Psoas muscle (tissue), 7 donors: ENCODE measurements at regions not wholly inside any gene's neighbourhood (a gene's known extent, or its start where the extent isn't known, plus 50 kb on each side); places are given as distances from the start of the nearest gene placed in this dataset.

Experiments
- ATAC-seq, 4 donors: fragments of 200-7000 bp; cut with Tn5 transposase; one replicate each; pipeline ENCODE4 v1.9.1; 2020; ENCODE audit warnings: moderate library complexity in 3 of 4, mild to moderate bottlenecking in 2 of 4
- DNase-seq, 2 donors: peaks; one replicate each; pipeline ENCODE4 v3.0.0-alpha.2; 2020
- H3K27ac ChIP-seq: fragments of 200-600 bp; one replicate; pipeline ENCODE4 v1.8.0; 2022
- H3K27me3 ChIP-seq, 3 donors: fragments of 200-600 bp in 1 of 3; one replicate each; pipeline versions ENCODE4 v1.6.1 to v1.8.0; 2013 to 2022; ENCODE audit warnings: low read length in 2 of 3, mild to moderate bottlenecking in 2 of 3, moderate library complexity in 1 of 3; ENCODE audit not compliant: insufficient read depth in 3 of 3
- H3K36me3 ChIP-seq, 2 donors: fragments of 200-600 bp in 1 of 2; one replicate each; pipeline versions ENCODE4 v1.6.1 to v1.8.0; 2013 to 2022; ENCODE audit warnings: low read depth in 1 of 2, mild to moderate bottlenecking in 1 of 2, moderate library complexity in 1 of 2; ENCODE audit not compliant: insufficient read depth in 1 of 2
- H3K4me1 ChIP-seq: fragments of 200-600 bp; one replicate; pipeline ENCODE4 v1.8.0; 2022
- H3K4me3 ChIP-seq: fragments of 200-600 bp; one replicate; pipeline ENCODE4 v1.8.0; 2022; ENCODE audit warnings: mild to moderate bottlenecking
- H3K9me3 ChIP-seq: fragments of 200-600 bp; one replicate; pipeline ENCODE4 v1.8.0; 2022
- CTCF ChIP-seq: fragments of 200-600 bp; IDR thresholded peaks from one replicate; pipeline ENCODE4 v1.8.0; 2022; ENCODE audit warnings: antibody characterized with exemption
- WGBS, 3 donors: extraction: QIAGEN DNeasy Blood & Tissue Kit; methylation state at CpG; one replicate each; pipeline versions ENCODE4 v1.1.6 to v1.1.7; 2013; 5-methylcytosine and 5-hydroxymethylcytosine counted together
- intact Hi-C, 2 donors: fragments of 100-400 bp; cut with DNase I; formaldehyde crosslinking; loops; one replicate each; pipeline versions ENCODE4 v1.11.0 to v1.14.2; 2022
- donor health status: healthy with polysubstance abuse.
- donor health status: DM: no; HTN: no; CAD: no; lungs with moderate emphysema.
- donor health status: Bipolar disorder and iron deficiency.
- donor health status: healthy.
- donor health status: DM: yes; HTN: yes; CAD: no.
- donor health status: DM: no; HTN: no; CAD: no.
- donor health status: DM: yes; HTN: yes; CAD: no.

DNA sequence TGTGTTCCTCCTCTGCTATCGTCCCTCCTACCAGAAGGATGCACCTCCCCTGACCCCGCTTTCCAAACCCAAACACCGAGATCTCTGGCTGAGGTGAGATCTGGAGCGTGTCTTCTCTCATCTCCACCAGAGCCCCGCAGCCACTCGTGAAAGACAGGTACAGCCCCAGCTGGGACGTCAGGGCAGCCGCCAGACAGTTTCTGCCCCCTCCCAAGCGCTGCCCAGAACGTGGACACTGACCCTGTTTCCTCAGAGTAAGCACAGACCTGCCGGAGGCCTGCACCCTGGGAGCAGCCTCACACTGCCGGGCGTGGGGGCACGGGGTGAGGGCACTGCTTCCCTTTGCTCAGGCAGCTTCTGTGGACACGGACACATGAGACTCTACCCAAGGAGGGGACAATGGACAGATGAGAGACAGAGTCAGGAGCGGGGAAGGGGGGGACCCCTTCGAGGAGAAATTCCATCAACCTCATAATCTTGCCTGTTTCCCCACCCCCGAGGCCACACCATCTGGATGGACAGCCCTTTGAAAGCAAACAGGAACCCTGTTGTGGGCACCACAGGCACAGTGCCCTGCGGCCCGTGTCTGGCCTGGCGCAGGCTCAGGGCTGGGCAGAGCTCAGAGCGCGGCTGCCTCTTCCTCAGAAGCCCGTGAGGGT lies 210.6 kb downstream of the DLL1 start:
- Histone ChIP-seq H3K9me3 (no peaks in the 10 kb centered on the region), H3K27ac (no peak overlapping the region), H3K27me3 (no peaks in the 10 kb centered on the region), H3K4me1 (peaks cover 4% of the 10 kb centered on the region), H3K36me3 (no peaks in the 10 kb centered on the region), H3K4me3 (no peak overlapping the region)
- ATAC-seq (peak; percentile 5 to 17 (median 14)), DNase-seq (peak in 1 of 2 donors; percentile 36)
- intact Hi-C loops: no loop called here
- TF ChIP-seq CTCF: no peak
- WGBS, 3 donors: 64 to 72% (median 64%) methylated on average over 24 of the region's 24 CpGs

GRCh38 chr6:170076466-170077165 lies 214.3 kb downstream of the DLL1 start:
- H3K9me3 ChIP-seq: no peaks in the 10 kb centered on the region
- H3K27me3 ChIP-seq: no peaks in the 10 kb centered on the region
- ATAC-seq (no peak), DNase-seq (no peak)
- H3K4me1 ChIP-seq: peaks cover 4% of the 10 kb centered on the region
- intact Hi-C loops: no loop called here
- no peak overlapping the region for H3K27ac ChIP-seq
- no peak for TF ChIP-seq CTCF
- no peak overlapping the region for H3K4me3 ChIP-seq
- no peaks in the 10 kb centered on the region for H3K36me3 ChIP-seq
- 89 to 94% (median 91%) methylated on average over 21 of the region's 21 CpGs for WGBS, 3 donors

DNA sequence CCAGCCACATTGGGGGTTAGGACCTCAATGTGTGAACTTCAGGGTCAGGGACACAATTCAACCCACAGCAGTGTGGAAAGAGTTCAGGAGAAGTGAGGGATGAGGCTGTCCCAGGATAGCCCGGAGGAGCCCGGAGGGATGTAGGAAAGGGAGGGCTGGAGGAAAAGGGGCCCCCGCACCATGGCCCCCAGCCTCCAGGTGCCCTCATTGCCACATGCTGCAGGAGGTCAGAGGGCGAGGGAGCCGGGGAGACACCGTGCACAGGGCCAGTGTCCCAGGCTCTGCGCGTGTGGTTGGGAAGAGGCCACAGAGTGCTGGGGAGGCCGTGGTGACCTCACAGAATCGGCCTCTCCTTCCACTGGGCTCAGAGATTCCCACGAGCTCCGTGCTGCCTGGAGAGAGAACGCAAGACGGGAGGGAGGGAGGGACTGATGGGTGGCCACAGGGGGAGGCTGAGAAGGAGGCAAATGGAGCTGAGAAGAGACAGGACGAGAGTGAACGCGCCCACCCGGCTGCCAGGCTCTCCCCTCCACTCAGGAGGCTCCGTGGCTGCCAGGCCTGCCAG lies 215.1 kb downstream of the DLL1 start:
- no peaks in the 10 kb centered on the region for H3K4me1 ChIP-seq
- DNase-seq: no peak
- no peak for TF ChIP-seq CTCF
- WGBS, 3 donors: 45 to 67% (median 52%) methylated on average over 16 to 19 of the region's 19 CpGs
- no peaks in the 10 kb centered on the region for H3K27me3 ChIP-seq
- no peaks in the 10 kb centered on the region for H3K9me3 ChIP-seq
- intact Hi-C loops: no loop called here
- no peak overlapping the region for H3K4me3 ChIP-seq
- ATAC-seq: peak in 2 of 4 donors; percentile 30 to 50
- H3K36me3 ChIP-seq: no peaks in the 10 kb centered on the region
- H3K27ac ChIP-seq: no peak overlapping the region

- no peaks in the 10 kb centered on the region for H3K27me3 ChIP-seq
- no peak for DNase-seq
Measured at GRCh38 chr6:170074907-170075306, 216.0 kb downstream of the DLL1 start.

More at GRCh38 chr6:170074907-170075306, 216.0 kb downstream of the DLL1 start:
- no peak for ATAC-seq
- TF ChIP-seq CTCF: no peak
- Histone ChIP-seq H3K36me3 (no peaks in the 10 kb centered on the region), H3K27ac (no peak overlapping the region), H3K4me3 (no peak overlapping the region), H3K9me3 (no peaks in the 10 kb centered on the region), H3K4me1 (no peaks in the 10 kb centered on the region)
- intact Hi-C loops: no loop called here
- 65 to 86% (median 70%) methylated on average over 17 of the region's 17 CpGs for WGBS, 3 donors
